Nephron progenitor cell (in vitro differentiated cells): ENCODE measurements at regions not wholly inside any gene's neighbourhood (a gene's known extent, or its start where the extent isn't known, plus 50 kb on each side); places are given as distances from the start of the nearest gene placed in this dataset.

Source experiments
- DNase-seq: peaks from one replicate; pipeline ENCODE4 v3.0.0; 2021
- H3K27ac Mint-ChIP-seq: 2 replicates; pipeline ENCODE4 v1.8.0; 2021; ENCODE audit warnings: mild to moderate bottlenecking, moderate library complexity, mixed read lengths
- H3K27me3 Mint-ChIP-seq: 2 replicates; pipeline ENCODE4 v1.8.0; 2021; ENCODE audit warnings: mild to moderate bottlenecking, low read depth, mixed read lengths; ENCODE audit not compliant: poor library complexity
- H3K36me3 Mint-ChIP-seq: 2 replicates; pipeline ENCODE4 v1.8.0; 2021; ENCODE audit warnings: low read depth, mixed read lengths
- H3K4me1 Mint-ChIP-seq: 2 replicates; pipeline ENCODE4 v1.8.0; 2021; ENCODE audit warnings: mixed read lengths
- H3K4me3 Mint-ChIP-seq: 2 replicates; pipeline ENCODE4 v1.8.0; 2021; ENCODE audit warnings: mild to moderate bottlenecking, moderate library complexity, mixed read lengths
- H3K9me3 Mint-ChIP-seq: 2 replicates; pipeline ENCODE4 v1.8.0; 2021; ENCODE audit warnings: mild to moderate bottlenecking, moderate library complexity, mixed read lengths
- CTCF ChIP-seq: fragments of 200-600 bp; sonication (generic); IDR thresholded peaks from 2 replicates; pipeline ENCODE4 v1.5.0; 2021; ENCODE audit warnings: antibody characterized with exemption

- H3K27ac Mint-ChIP-seq: no peak overlapping the region
- H3K4me1 Mint-ChIP-seq: peaks cover 2% of the 10 kb centered on the region
- no peak overlapping the region for H3K4me3 Mint-ChIP-seq
- no peak for DNase-seq
- peaks cover 8% of the 10 kb centered on the region for H3K27me3 Mint-ChIP-seq
- H3K9me3 Mint-ChIP-seq: no peaks in the 10 kb centered on the region
- no peak for TF ChIP-seq CTCF
- H3K36me3 Mint-ChIP-seq: no peaks in the 10 kb centered on the region
Measured at GRCh38 chr15:69949485-69949884, 148.2 kb downstream of the TLE3 start.

GRCh38 chr15:69951256-69951897 lies 146.3 kb downstream of the TLE3 start:
- peaks cover 17% of the 10 kb centered on the region for H3K4me1 Mint-ChIP-seq
- no peak for TF ChIP-seq CTCF
- H3K27me3 Mint-ChIP-seq: peaks cover 4% of the 10 kb centered on the region
- H3K36me3 Mint-ChIP-seq: no peaks in the 10 kb centered on the region
- no peak overlapping the region for H3K4me3 Mint-ChIP-seq
- H3K27ac Mint-ChIP-seq: no peak overlapping the region
- no peak for DNase-seq
- no peaks in the 10 kb centered on the region for H3K9me3 Mint-ChIP-seq

- Mint-ChIP-seq H3K27me3 (no peaks in the 10 kb centered on the region), H3K27ac (no peak overlapping the region), H3K4me3 (no peak overlapping the region), H3K4me1 (peaks cover 19% of the 10 kb centered on the region), H3K9me3 (no peaks in the 10 kb centered on the region), H3K36me3 (no peaks in the 10 kb centered on the region)
- no peak for DNase-seq
- no peak for TF ChIP-seq CTCF
Measured at GRCh38 chr15:69951898-69952555, 145.7 kb downstream of the TLE3 start.

GRCh38 chr15:69953051-69953450 lies 144.7 kb downstream of the TLE3 start:
- no peak for TF ChIP-seq CTCF
- Mint-ChIP-seq H3K4me1 (peaks cover 19% of the 10 kb centered on the region), H3K27me3 (no peaks in the 10 kb centered on the region), H3K9me3 (no peaks in the 10 kb centered on the region), H3K4me3 (no peak overlapping the region), H3K27ac (no peak overlapping the region), H3K36me3 (no peaks in the 10 kb centered on the region)
- DNase-seq: no peak

GRCh38 chr15:69953816-69954215 lies 143.9 kb downstream of the TLE3 start:
- Mint-ChIP-seq H3K4me1 (peaks cover 19% of the 10 kb centered on the region), H3K36me3 (no peaks in the 10 kb centered on the region), H3K27ac (no peak overlapping the region), H3K27me3 (peaks cover 4% of the 10 kb centered on the region), H3K4me3 (no peak overlapping the region), H3K9me3 (no peaks in the 10 kb centered on the region)
- no peak for TF ChIP-seq CTCF
- DNase-seq: no peak

- H3K9me3 Mint-ChIP-seq: no peaks in the 10 kb centered on the region
- H3K4me3 Mint-ChIP-seq: no peak overlapping the region
- DNase-seq: no peak
- no peak overlapping the region for H3K27ac Mint-ChIP-seq
- TF ChIP-seq CTCF: no peak
- H3K4me1 Mint-ChIP-seq: peaks cover 19% of the 10 kb centered on the region
- H3K36me3 Mint-ChIP-seq: no peaks in the 10 kb centered on the region
- peaks cover 4% of the 10 kb centered on the region for H3K27me3 Mint-ChIP-seq
Measured at GRCh38 chr15:69954666-69955065, 143.1 kb downstream of the TLE3 start.
